ENCODE measurements at regions not wholly inside any gene's neighbourhood (a gene's known extent, or its start where the extent isn't known, plus 50 kb on each side); places are given as distances from the start of the nearest gene placed in this dataset.
"Not testable (repeated sequence)": the region's sequence is repeated elsewhere in the genome, so short reads cannot be mapped to it uniquely, and the experiment has no call there.

- Mint-ChIP-seq H3K4me3 (no peak overlapping the region), H3K36me3 (ENCODE audit: low read depth) (no peaks in the 10 kb centered on the region), H3K27me3 (no peaks in the 10 kb centered on the region), H3K27ac (no peak overlapping the region), H3K4me1 (ENCODE audit: low read depth) (no peaks in the 10 kb centered on the region), H3K9me3 (no peaks in the 10 kb centered on the region)
- intact Hi-C loops (cut with micrococcal nuclease) = no loop called here
These were observed 272.6 kb downstream of the FGFR2 start for GRCh38 chr10:121325490-121326231.

GRCh38 chr10:121326905-121327304 lies 271.3 kb downstream of the FGFR2 start:
- no peak overlapping the region for H3K4me3 Mint-ChIP-seq
- no peak overlapping the region for H3K27ac Mint-ChIP-seq
- no peaks in the 10 kb centered on the region for H3K9me3 Mint-ChIP-seq
- intact Hi-C loops (cut with micrococcal nuclease) = no loop called here
- H3K4me1 Mint-ChIP-seq (ENCODE audit: low read depth) = no peaks in the 10 kb centered on the region
- no peaks in the 10 kb centered on the region for H3K27me3 Mint-ChIP-seq
- no peaks in the 10 kb centered on the region for H3K36me3 Mint-ChIP-seq (ENCODE audit: low read depth)

GRCh38 chr10:121327727-121328126 lies 270.5 kb downstream of the FGFR2 start:
- Mint-ChIP-seq H3K9me3 (no peaks in the 10 kb centered on the region), H3K4me1 (ENCODE audit: low read depth) (no peaks in the 10 kb centered on the region), H3K27me3 (no peaks in the 10 kb centered on the region), H3K36me3 (ENCODE audit: low read depth) (no peaks in the 10 kb centered on the region), H3K27ac (no peak overlapping the region), H3K4me3 (no peak overlapping the region)
- intact Hi-C loops (cut with micrococcal nuclease) = no loop called here

GRCh38 chr10:121329631-121330030 lies 268.6 kb downstream of the FGFR2 start:
- intact Hi-C loops (cut with micrococcal nuclease); H3K4me1 Mint-ChIP-seq (ENCODE audit: low read depth); H3K4me3 Mint-ChIP-seq; H3K36me3 Mint-ChIP-seq (ENCODE audit: low read depth); H3K27me3 Mint-ChIP-seq; H3K9me3 Mint-ChIP-seq; H3K27ac Mint-ChIP-seq: not testable (repeated sequence)

- H3K9me3 Mint-ChIP-seq = no peaks in the 10 kb centered on the region
- H3K4me1 Mint-ChIP-seq (ENCODE audit: low read depth) = no peaks in the 10 kb centered on the region
- H3K27me3 Mint-ChIP-seq = no peaks in the 10 kb centered on the region
- intact Hi-C loops (cut with micrococcal nuclease) = no loop called here
- H3K36me3 Mint-ChIP-seq (ENCODE audit: low read depth) = no peaks in the 10 kb centered on the region
- no peak overlapping the region for H3K27ac Mint-ChIP-seq
- H3K4me3 Mint-ChIP-seq = no peak overlapping the region
These were observed 267.7 kb downstream of the FGFR2 start for GRCh38 chr10:121330563-121330962.

GRCh38 chr10:121332353-121332752 lies 265.9 kb downstream of the FGFR2 start:
- Mint-ChIP-seq H3K4me1 (ENCODE audit: low read depth) (no peaks in the 10 kb centered on the region), H3K27me3 (no peaks in the 10 kb centered on the region), H3K36me3 (ENCODE audit: low read depth) (no peaks in the 10 kb centered on the region), H3K4me3 (no peak overlapping the region), H3K27ac (no peak overlapping the region), H3K9me3 (no peaks in the 10 kb centered on the region)
- intact Hi-C loops (cut with micrococcal nuclease) = no loop called here

GRCh38 chr10:121332829-121333765 lies 265.1 kb downstream of the FGFR2 start:
- H3K4me3 Mint-ChIP-seq = no peak overlapping the region
- no peak overlapping the region for H3K27ac Mint-ChIP-seq
- H3K36me3 Mint-ChIP-seq (ENCODE audit: low read depth) = no peaks in the 10 kb centered on the region
- intact Hi-C loops (cut with micrococcal nuclease) = no loop called here
- H3K9me3 Mint-ChIP-seq = no peaks in the 10 kb centered on the region
- H3K27me3 Mint-ChIP-seq = no peaks in the 10 kb centered on the region
- H3K4me1 Mint-ChIP-seq (ENCODE audit: low read depth) = no peaks in the 10 kb centered on the region

- Mint-ChIP-seq H3K4me1 (ENCODE audit: low read depth) (no peaks in the 10 kb centered on the region), H3K27ac (no peak overlapping the region), H3K36me3 (ENCODE audit: low read depth) (no peaks in the 10 kb centered on the region), H3K4me3 (no peak overlapping the region), H3K27me3 (no peaks in the 10 kb centered on the region), H3K9me3 (no peaks in the 10 kb centered on the region)
- intact Hi-C loops (cut with micrococcal nuclease) = no loop called here
These were observed 262.8 kb downstream of the FGFR2 start for GRCh38 chr10:121335386-121335925.

GRCh38 chr10:121337427-121337826 lies 260.8 kb downstream of the FGFR2 start:
- H3K4me3 Mint-ChIP-seq = no peak overlapping the region
- H3K4me1 Mint-ChIP-seq (ENCODE audit: low read depth) = no peaks in the 10 kb centered on the region
- H3K27ac Mint-ChIP-seq = no peak overlapping the region
- H3K27me3 Mint-ChIP-seq = no peaks in the 10 kb centered on the region
- intact Hi-C loops (cut with micrococcal nuclease) = no loop called here
- no peaks in the 10 kb centered on the region for H3K36me3 Mint-ChIP-seq (ENCODE audit: low read depth)
- H3K9me3 Mint-ChIP-seq = no peaks in the 10 kb centered on the region

GRCh38 chr10:121338206-121338980 lies 259.9 kb downstream of the FGFR2 start:
- Mint-ChIP-seq H3K27ac (no peak overlapping the region), H3K27me3 (no peaks in the 10 kb centered on the region), H3K4me3 (no peak overlapping the region), H3K4me1 (ENCODE audit: low read depth) (no peaks in the 10 kb centered on the region), H3K9me3 (no peaks in the 10 kb centered on the region), H3K36me3 (ENCODE audit: low read depth) (no peaks in the 10 kb centered on the region)
- intact Hi-C loops (cut with micrococcal nuclease) = no loop called here

- no peak overlapping the region for H3K27ac Mint-ChIP-seq
- H3K4me1 Mint-ChIP-seq (ENCODE audit: low read depth) = no peaks in the 10 kb centered on the region
- H3K27me3 Mint-ChIP-seq = no peaks in the 10 kb centered on the region
- H3K36me3 Mint-ChIP-seq (ENCODE audit: low read depth) = no peaks in the 10 kb centered on the region
- H3K4me3 Mint-ChIP-seq = no peak overlapping the region
- no peaks in the 10 kb centered on the region for H3K9me3 Mint-ChIP-seq
- intact Hi-C loops (cut with micrococcal nuclease) = no loop called here
These were observed 259.1 kb downstream of the FGFR2 start for GRCh38 chr10:121339114-121339513.

- Mint-ChIP-seq H3K27me3 (no peaks in the 10 kb centered on the region), H3K36me3 (ENCODE audit: low read depth) (no peaks in the 10 kb centered on the region), H3K4me1 (ENCODE audit: low read depth) (no peaks in the 10 kb centered on the region), H3K9me3 (peaks cover 9% of the 10 kb centered on the region), H3K4me3 (no peak overlapping the region), H3K27ac (no peak overlapping the region)
- intact Hi-C loops (cut with micrococcal nuclease) = no loop called here
These were observed 257.9 kb downstream of the FGFR2 start for GRCh38 chr10:121340271-121340831.

GRCh38 chr10:121351540-121351939 lies 246.7 kb downstream of the FGFR2 start:
- no peak overlapping the region for H3K4me3 Mint-ChIP-seq

More at GRCh38 chr10:121351540-121351939, 246.7 kb downstream of the FGFR2 start:
- H3K27ac Mint-ChIP-seq = no peak overlapping the region
- H3K36me3 Mint-ChIP-seq (ENCODE audit: low read depth) = no peaks in the 10 kb centered on the region
- no peaks in the 10 kb centered on the region for H3K4me1 Mint-ChIP-seq (ENCODE audit: low read depth)
- peaks cover 15% of the 10 kb centered on the region for H3K9me3 Mint-ChIP-seq
- intact Hi-C loops (cut with micrococcal nuclease) = no loop called here
- H3K27me3 Mint-ChIP-seq = no peaks in the 10 kb centered on the region

All from dendritic cell treated with granulocyte-macrophage colony-stimulating factor and Interleukin-4, amounts not matched to agents 40 ng/mL and 50 ng/mL, for 4 days (primary cell).